Heart right ventricle (tissue), 16 donors: ENCODE measurements at regions not wholly inside any gene's neighbourhood (a gene's known extent, or its start where the extent isn't known, plus 50 kb on each side); places are given as distances from the start of the nearest gene placed in this dataset.

Source experiments
- ATAC-seq, 8 donors: fragments of 200-7000 bp; cut with Tn5 transposase; one replicate each; pipeline ENCODE4 v1.9.1; 2020; ENCODE audit warnings: mild to moderate bottlenecking in 8 of 8, moderate library complexity in 8 of 8, moderate number of reproducible peaks in 1 of 8
- DNase-seq, 2 donors: peaks; one replicate each; pipeline ENCODE4 v3.0.0-alpha.2; 2020
- H3K27ac ChIP-seq, 10 donors: fragments of 200-600 bp; sonication (generic) in 2 of 10; one replicate each; pipeline versions ENCODE4 v1.5.0 to v1.8.0; 2020 to 2022; ENCODE audit warnings: mild to moderate bottlenecking in 3 of 10
- H3K27me3 ChIP-seq, 7 donors: fragments of 200-600 bp; one replicate each; pipeline ENCODE4 v1.8.0; 2021 to 2022; ENCODE audit warnings: mild to moderate bottlenecking in 2 of 7
- H3K36me3 ChIP-seq, 9 donors: fragments of 200-600 bp; sonication (generic) in 1 of 9; one replicate each; pipeline versions ENCODE4 v1.5.0 to v1.8.0; 2020 to 2022; ENCODE audit warnings: mild to moderate bottlenecking in 2 of 9
- H3K4me1 ChIP-seq, 9 donors: fragments of 200-600 bp; sonication (generic) in 1 of 9; one replicate each; pipeline versions ENCODE4 v1.5.0 to v1.8.0; 2020 to 2022; ENCODE audit warnings: mild to moderate bottlenecking in 4 of 9
- H3K4me3 ChIP-seq, 10 donors: fragments of 200-600 bp; sonication (generic) in 2 of 10; one replicate each; pipeline versions ENCODE4 v1.5.0 to v1.8.0; 2020 to 2022; ENCODE audit warnings: mild to moderate bottlenecking in 7 of 10, moderate library complexity in 2 of 10
- H3K9me3 ChIP-seq, 11 donors: fragments of 200-600 bp in 10 of 11; sonication (generic) in 2 of 11; one replicate each; pipeline versions ENCODE4 v1.5.0 to v1.8.0; 2013 to 2022; ENCODE audit warnings: mild to moderate bottlenecking in 2 of 11, control low read depth in 1 of 11, moderate library complexity in 1 of 11
- CTCF ChIP-seq, 9 donors: fragments of 200-600 bp; sonication (generic) in 2 of 9; IDR thresholded peaks; one replicate each; pipeline versions ENCODE4 v1.5.0 to v1.8.0; 2021 to 2022; ENCODE audit warnings: antibody characterized with exemption in 9 of 9, mild to moderate bottlenecking in 5 of 9, moderate library complexity in 1 of 9
- WGBS, 2 donors: extraction: QIAGEN DNeasy Blood & Tissue Kit; methylation state at CpG; one replicate each; pipeline ENCODE4 v1.1.7; 2013; ENCODE audit warnings: inconsistent platforms in 1 of 2; 5-methylcytosine and 5-hydroxymethylcytosine counted together
- intact Hi-C, 10 donors: fragments of 100-400 bp; cut with DNase I; formaldehyde crosslinking; loops; one replicate each; pipeline versions ENCODE4 v1.11.1 to v1.14.2; 2022
- donor health status: Arrhythmogenic right ventricular cardiomyopathy.
- donor health status: ischemic (EF 13 %, LVEDD 7.1; RV severe dilation, severe dysfunction).
- donor health status: healthy with polysubstance abuse.
- donor health status: DM: no; HTN: yes; CAD: no.
- donor health status: DM: no; HTN: no; CAD: no.
- donor health status: ischemic (EF 25% LVEDD 6.9; RV normal size, moderate dysfunction).
- donor health status: ischemic (EF 25% LVEDD 5.7; RV mildly dilated, moderate dysfunction).
- donor health status: healthy.
- donor health status: DM: yes; HTN: yes; CAD: no.
- donor health status: Ischemic cardiomyopathy.
- donor health status: ischemic (EF 35%, LVEDD 5.7; RV mildly dilated, moderate dysfunction).
- donor health status: nonischemic (EF 11% LVEDD 7.7; RV severe dilation, severe dysfunction).
- donor health status: DM: yes; HTN: yes; CAD: no.
- donor health status: PGD.
- donor health status: ischemic (EF 29% LVEDD 5.4; RV normal size, mild dysfunction).
- donor health status: nonischemic (EF 23%, LVEDD 6.1; RV moderate dilation, normal function).

GRCh38 chr12:75706786-75707605, 195.6 kb upstream of the KRR1 start:
- Histone ChIP-seq H3K4me3 (no peak overlapping the region), H3K27me3 (no peaks in the 10 kb centered on the region), H3K36me3 (no peaks in the 10 kb centered on the region), H3K27ac (peak overlapping the region; percentile 16 to 87 (median 72)), H3K9me3 (no peaks in the 10 kb centered on the region), H3K4me1 (peaks cover 0 to 74% (median 46%) of the 10 kb centered on the region in 9 donors)
- intact Hi-C loops = loop anchor here in 1 of 10 donors (5.0 kb wide), 1 partner anchor 325 kb away; the partner anchor contains the start of gene PHLDA1
- TF ChIP-seq CTCF (IDR thresholded peaks at IDR 0.05) = no peak
- ATAC-seq (peak in 4 of 8 donors; percentile 23 to 37 (median 26)), DNase-seq (no peak)
- WGBS, 2 donors = 46 to 50% methylated on average over 8 of the region's 8 CpGs

GRCh38 chr12:75705749-75706711, 194.6 kb upstream of the KRR1 start:
- Histone ChIP-seq H3K4me3 (no peak overlapping the region), H3K27ac (peak overlapping the region; percentile 16 to 87 (median 72)), H3K9me3 (no peaks in the 10 kb centered on the region), H3K4me1 (peaks cover 0 to 69% (median 44%) of the 10 kb centered on the region in 9 donors), H3K36me3 (no peaks in the 10 kb centered on the region), H3K27me3 (no peaks in the 10 kb centered on the region)
- WGBS, 2 donors = 12 to 19% methylated on average over 8 of the region's 8 CpGs
- ATAC-seq (peak; percentile 77 to 92 (median 86)), DNase-seq (peak; percentile 26 to 69)
- TF ChIP-seq CTCF (IDR thresholded peaks at IDR 0.05) = no peak
- intact Hi-C loops = loop anchor here in 1 of 10 donors (5.0 kb wide), 1 partner anchor 326 kb away; the partner anchor contains the start of gene PHLDA1

GRCh38 chr12:75704664-75705063, 193.3 kb upstream of the KRR1 start:
- H3K4me1 ChIP-seq = peaks cover 0 to 72% (median 42%) of the 10 kb centered on the region in 9 donors
- no peaks in the 10 kb centered on the region for H3K36me3 ChIP-seq
- intact Hi-C loops = loop anchor here in 1 of 10 donors (5.0 kb wide), 1 partner anchor 328 kb away; the partner anchor contains the start of gene PHLDA1
- no peak for TF ChIP-seq CTCF (IDR thresholded peaks at IDR 0.05)
- DNase-seq = no peak
- no peaks in the 10 kb centered on the region for H3K9me3 ChIP-seq
- H3K27ac ChIP-seq = peak overlapping the region in 7 of 10 donors; percentile 6 to 87 (median 77)
- no peak overlapping the region for H3K4me3 ChIP-seq
- ATAC-seq = peak in 3 of 8 donors; percentile 48 to 73 (median 54)
- H3K27me3 ChIP-seq = no peaks in the 10 kb centered on the region
- WGBS, 2 donors = 43 to 56% methylated on average over 6 of the region's 6 CpGs

- ATAC-seq (no peak), DNase-seq (no peak)
- 60 to 62% methylated on average over 3 of the region's 3 CpGs for WGBS, 2 donors
- TF ChIP-seq CTCF (IDR thresholded peaks at IDR 0.05) = no peak
- no peaks in the 10 kb centered on the region for H3K27me3 ChIP-seq
- no peak overlapping the region for H3K4me3 ChIP-seq
- peak overlapping the region in 7 of 10 donors; percentile 6 to 87 (median 77) for H3K27ac ChIP-seq
- intact Hi-C loops = no loop called here
- H3K36me3 ChIP-seq = no peaks in the 10 kb centered on the region
- no peaks in the 10 kb centered on the region for H3K9me3 ChIP-seq
- peaks cover 0 to 71% (median 40%) of the 10 kb centered on the region in 9 donors for H3K4me1 ChIP-seq
Observed at GRCh38 chr12:75704208-75704607, 192.8 kb upstream of the KRR1 start.
